ENCODE measurements at regions not wholly inside any gene's neighbourhood (a gene's known extent, or its start where the extent isn't known, plus 50 kb on each side); places are given as distances from the start of the nearest gene placed in this dataset.

- H3K4me3 ChIP-seq (ENCODE audit: insufficient read depth in 1 of 2, low read depth in 1 of 2, low read length in 2 of 2) = no peak overlapping the region
- no peak overlapping the region for H3K27ac ChIP-seq (ENCODE audit: low read length, poor library complexity, severe bottlenecking)
- no peak overlapping the region for H3K14ac ChIP-seq (ENCODE audit: low read length in 2 of 2)
- H3K79me1 ChIP-seq (replicated peaks; ENCODE audit: low read length, poor library complexity, severe bottlenecking) = no peaks in the 10 kb centered on the region
- H3K27me3 ChIP-seq (ENCODE audit: control insufficient read depth in 1 of 2, insufficient read depth in 1 of 2, low read length in 2 of 2) = no peaks in the 10 kb centered on the region
- H2BK15ac ChIP-seq (ENCODE audit: low read depth, poor library complexity, severe bottlenecking) = no peak overlapping the region
- H4K8ac ChIP-seq (ENCODE audit: low read length) = no peak overlapping the region
- H2BK120ac ChIP-seq (ENCODE audit: low read depth, low read length) = no peak overlapping the region
- H3K4ac ChIP-seq (ENCODE audit: low read depth in 1 of 2, low read length in 2 of 2) = no peak overlapping the region
- no peaks in the 10 kb centered on the region for H3K4me1 ChIP-seq (ENCODE audit: control insufficient read depth, insufficient read depth, low read depth, low read length)
- H4K91ac ChIP-seq (ENCODE audit: low read length) = no peak overlapping the region
- DNase-seq = no peak
- no peak overlapping the region for H3K4me2 ChIP-seq (ENCODE audit: low read length, poor library complexity, severe bottlenecking)
- no peak overlapping the region for H3K23ac ChIP-seq (ENCODE audit: low read length in 2 of 2)
- H2AK5ac ChIP-seq (ENCODE audit: low read length, severe bottlenecking) = no peak overlapping the region
- H2BK12ac ChIP-seq (ENCODE audit: low read length in 2 of 2) = no peak overlapping the region
- no peak overlapping the region for H2AFZ ChIP-seq (ENCODE audit: low read depth, low read length)
- H3K9ac ChIP-seq (ENCODE audit: low read length) = no peak overlapping the region
- WGBS = 32% methylated on average over 1 of the region's 1 CpG
- no peaks in the 10 kb centered on the region for H3K36me3 ChIP-seq (ENCODE audit: control insufficient read depth in 1 of 2, insufficient read depth in 2 of 2, low read depth in 1 of 2, low read length in 2 of 2)
- no peaks in the 10 kb centered on the region for H3K9me3 ChIP-seq (ENCODE audit: control insufficient read depth, low read length)
- H2BK5ac ChIP-seq (ENCODE audit: low read depth, low read length, poor library complexity, severe bottlenecking) = no peak overlapping the region
- no peak overlapping the region for H3K18ac ChIP-seq (ENCODE audit: low read depth in 1 of 2, low read length in 2 of 2)
Observed at GRCh38 chr11:42542336-42542735, 769.5 kb upstream of the API5 start.

GRCh38 chr11:42543844-42544419, 767.9 kb upstream of the API5 start:
- H2BK12ac ChIP-seq (ENCODE audit: low read length in 2 of 2) = no peak overlapping the region
- no peak overlapping the region for H3K4me3 ChIP-seq (ENCODE audit: insufficient read depth in 1 of 2, low read depth in 1 of 2, low read length in 2 of 2)
- no peak overlapping the region for H2AFZ ChIP-seq (ENCODE audit: low read depth, low read length)
- no peak overlapping the region for H2AK5ac ChIP-seq (ENCODE audit: low read length, severe bottlenecking)
- no peak overlapping the region for H4K91ac ChIP-seq (ENCODE audit: low read length)
- H2BK15ac ChIP-seq (ENCODE audit: low read depth, poor library complexity, severe bottlenecking) = no peak overlapping the region
- H2BK5ac ChIP-seq (ENCODE audit: low read depth, low read length, poor library complexity, severe bottlenecking) = no peak overlapping the region
- DNase-seq = no peak
- no peak overlapping the region for H3K4ac ChIP-seq (ENCODE audit: low read depth in 1 of 2, low read length in 2 of 2)
- H3K23ac ChIP-seq (ENCODE audit: low read length in 2 of 2) = no peak overlapping the region
- H3K27ac ChIP-seq (ENCODE audit: low read length, poor library complexity, severe bottlenecking) = no peak overlapping the region
- no peak overlapping the region for H3K18ac ChIP-seq (ENCODE audit: low read depth in 1 of 2, low read length in 2 of 2)
- no peaks in the 10 kb centered on the region for H3K9me3 ChIP-seq (ENCODE audit: control insufficient read depth, low read length)
- no peak overlapping the region for H3K4me2 ChIP-seq (ENCODE audit: low read length, poor library complexity, severe bottlenecking)
- no peaks in the 10 kb centered on the region for H3K27me3 ChIP-seq (ENCODE audit: control insufficient read depth in 1 of 2, insufficient read depth in 1 of 2, low read length in 2 of 2)
- H2BK120ac ChIP-seq (ENCODE audit: low read depth, low read length) = no peak overlapping the region
- H3K4me1 ChIP-seq (ENCODE audit: control insufficient read depth, insufficient read depth, low read depth, low read length) = no peaks in the 10 kb centered on the region
- H3K14ac ChIP-seq (ENCODE audit: low read length in 2 of 2) = no peak overlapping the region
- H3K9ac ChIP-seq (ENCODE audit: low read length) = no peak overlapping the region
- H3K36me3 ChIP-seq (ENCODE audit: control insufficient read depth in 1 of 2, insufficient read depth in 2 of 2, low read depth in 1 of 2, low read length in 2 of 2) = no peaks in the 10 kb centered on the region
- 48% methylated on average over 1 of the region's 1 CpG for WGBS
- no peaks in the 10 kb centered on the region for H3K79me1 ChIP-seq (replicated peaks; ENCODE audit: low read length, poor library complexity, severe bottlenecking)
- H4K8ac ChIP-seq (ENCODE audit: low read length) = no peak overlapping the region

- H2BK5ac ChIP-seq (ENCODE audit: low read depth, low read length, poor library complexity, severe bottlenecking) = no peak overlapping the region
- H2BK120ac ChIP-seq (ENCODE audit: low read depth, low read length) = no peak overlapping the region
- H3K4me1 ChIP-seq (ENCODE audit: control insufficient read depth, insufficient read depth, low read depth, low read length) = no peaks in the 10 kb centered on the region
- no peak overlapping the region for H3K14ac ChIP-seq (ENCODE audit: low read length in 2 of 2)
- no peak overlapping the region for H3K23ac ChIP-seq (ENCODE audit: low read length in 2 of 2)
- WGBS = 64% methylated on average over 5 of the region's 5 CpGs
- H3K4me2 ChIP-seq (ENCODE audit: low read length, poor library complexity, severe bottlenecking) = no peak overlapping the region
- H4K8ac ChIP-seq (ENCODE audit: low read length) = no peak overlapping the region
- DNase-seq = no peak
- no peak overlapping the region for H2AK5ac ChIP-seq (ENCODE audit: low read length, severe bottlenecking)
- no peak overlapping the region for H3K4ac ChIP-seq (ENCODE audit: low read depth in 1 of 2, low read length in 2 of 2)
- no peak overlapping the region for H4K91ac ChIP-seq (ENCODE audit: low read length)
- H3K79me1 ChIP-seq (replicated peaks; ENCODE audit: low read length, poor library complexity, severe bottlenecking) = no peaks in the 10 kb centered on the region
- H3K9ac ChIP-seq (ENCODE audit: low read length) = no peak overlapping the region
- no peak overlapping the region for H3K4me3 ChIP-seq (ENCODE audit: insufficient read depth in 1 of 2, low read depth in 1 of 2, low read length in 2 of 2)
- no peak overlapping the region for H3K27ac ChIP-seq (ENCODE audit: low read length, poor library complexity, severe bottlenecking)
- H3K18ac ChIP-seq (ENCODE audit: low read depth in 1 of 2, low read length in 2 of 2) = no peak overlapping the region
- H2BK15ac ChIP-seq (ENCODE audit: low read depth, poor library complexity, severe bottlenecking) = no peak overlapping the region
- no peak overlapping the region for H2AFZ ChIP-seq (ENCODE audit: low read depth, low read length)
- H3K36me3 ChIP-seq (ENCODE audit: control insufficient read depth in 1 of 2, insufficient read depth in 2 of 2, low read depth in 1 of 2, low read length in 2 of 2) = no peaks in the 10 kb centered on the region
- no peaks in the 10 kb centered on the region for H3K9me3 ChIP-seq (ENCODE audit: control insufficient read depth, low read length)
- H3K27me3 ChIP-seq (ENCODE audit: control insufficient read depth in 1 of 2, insufficient read depth in 1 of 2, low read length in 2 of 2) = no peaks in the 10 kb centered on the region
- no peak overlapping the region for H2BK12ac ChIP-seq (ENCODE audit: low read length in 2 of 2)
Observed at GRCh38 chr11:42544726-42545125, 767.1 kb upstream of the API5 start.

- DNase-seq = no peak
Observed at GRCh38 chr11:42545954-42546353, 765.8 kb upstream of the API5 start.

More at GRCh38 chr11:42545954-42546353, 765.8 kb upstream of the API5 start:
- no peak overlapping the region for H3K23ac ChIP-seq (ENCODE audit: low read length in 2 of 2)
- no peak overlapping the region for H3K4ac ChIP-seq (ENCODE audit: low read depth in 1 of 2, low read length in 2 of 2)
- no peak overlapping the region for H4K8ac ChIP-seq (ENCODE audit: low read length)
- H2BK5ac ChIP-seq (ENCODE audit: low read depth, low read length, poor library complexity, severe bottlenecking) = no peak overlapping the region
- no peak overlapping the region for H2BK15ac ChIP-seq (ENCODE audit: low read depth, poor library complexity, severe bottlenecking)
- no peak overlapping the region for H2AK5ac ChIP-seq (ENCODE audit: low read length, severe bottlenecking)
- H3K9me3 ChIP-seq (ENCODE audit: control insufficient read depth, low read length) = no peaks in the 10 kb centered on the region
- H2BK12ac ChIP-seq (ENCODE audit: low read length in 2 of 2) = no peak overlapping the region
- WGBS = 61% methylated on average over 3 of the region's 3 CpGs
- no peaks in the 10 kb centered on the region for H3K4me1 ChIP-seq (ENCODE audit: control insufficient read depth, insufficient read depth, low read depth, low read length)
- no peak overlapping the region for H3K14ac ChIP-seq (ENCODE audit: low read length in 2 of 2)
- no peak overlapping the region for H4K91ac ChIP-seq (ENCODE audit: low read length)
- no peaks in the 10 kb centered on the region for H3K79me1 ChIP-seq (replicated peaks; ENCODE audit: low read length, poor library complexity, severe bottlenecking)
- no peaks in the 10 kb centered on the region for H3K36me3 ChIP-seq (ENCODE audit: control insufficient read depth in 1 of 2, insufficient read depth in 2 of 2, low read depth in 1 of 2, low read length in 2 of 2)
- no peaks in the 10 kb centered on the region for H3K27me3 ChIP-seq (ENCODE audit: control insufficient read depth in 1 of 2, insufficient read depth in 1 of 2, low read length in 2 of 2)
- H3K27ac ChIP-seq (ENCODE audit: low read length, poor library complexity, severe bottlenecking) = no peak overlapping the region
- no peak overlapping the region for H2BK120ac ChIP-seq (ENCODE audit: low read depth, low read length)
- H3K4me3 ChIP-seq (ENCODE audit: insufficient read depth in 1 of 2, low read depth in 1 of 2, low read length in 2 of 2) = no peak overlapping the region
- H2AFZ ChIP-seq (ENCODE audit: low read depth, low read length) = no peak overlapping the region
- no peak overlapping the region for H3K9ac ChIP-seq (ENCODE audit: low read length)
- no peak overlapping the region for H3K18ac ChIP-seq (ENCODE audit: low read depth in 1 of 2, low read length in 2 of 2)
- H3K4me2 ChIP-seq (ENCODE audit: low read length, poor library complexity, severe bottlenecking) = no peak overlapping the region

Measured in mesenchymal stem cell (in vitro differentiated cells and primary cell).